HG03457 (cell line): ENCODE measurements at regions not wholly inside any gene's neighbourhood (a gene's known extent, or its start where the extent isn't known, plus 50 kb on each side); places are given as distances from the start of the nearest gene placed in this dataset.
"Not testable (repeated sequence)": the region's sequence is repeated elsewhere in the genome, so short reads cannot be mapped to it uniquely, and the experiment has no call there.

Source experiments
- ATAC-seq: cut with Tn5 transposase; IDR thresholded peaks from one replicate; pipeline ENCODE4 v1.9.1; 2021; ENCODE audit warnings: moderate number of reproducible peaks; ENCODE audit not compliant: unreplicated experiment

GRCh38 chr2:133967326-133967725, 286.5 kb upstream of the MGAT5 start:
- ATAC-seq = no peak

- ATAC-seq = no peak
Measured at GRCh38 chr2:133968446-133968845, 285.4 kb upstream of the MGAT5 start.

GRCh38 chr2:133970641-133971040, 283.2 kb upstream of the MGAT5 start:
- no peak for ATAC-seq

GRCh38 chr2:133972297-133972696, 281.6 kb upstream of the MGAT5 start:
- no peak for ATAC-seq

- no peak for ATAC-seq
Measured at GRCh38 chr2:133972786-133973185, 281.1 kb upstream of the MGAT5 start.

- ATAC-seq = no peak
Measured at GRCh38 chr2:133974353-133974752, 279.5 kb upstream of the MGAT5 start.

GRCh38 chr2:133975135-133975534, 278.7 kb upstream of the MGAT5 start:
- ATAC-seq = no peak

- no peak for ATAC-seq
Measured at GRCh38 chr2:133975676-133976428, 278.0 kb upstream of the MGAT5 start.

- no peak for ATAC-seq
Measured at GRCh38 chr2:133976659-133977058, 277.2 kb upstream of the MGAT5 start.

GRCh38 chr2:133977405-133977804, 276.5 kb upstream of the MGAT5 start:
- no peak for ATAC-seq

- ATAC-seq = no peak
Measured at GRCh38 chr2:133982256-133982655, 271.6 kb upstream of the MGAT5 start.

GRCh38 chr2:133985563-133985962, 268.3 kb upstream of the MGAT5 start:
- ATAC-seq = no peak

- no peak for ATAC-seq
Measured at GRCh38 chr2:133986081-133986837, 267.6 kb upstream of the MGAT5 start.

GRCh38 chr2:133986881-133987795, 266.7 kb upstream of the MGAT5 start:
- ATAC-seq = no peak

- no peak for ATAC-seq
Measured at GRCh38 chr2:133988316-133988891, 265.5 kb upstream of the MGAT5 start.

- no peak for ATAC-seq
Measured at GRCh38 chr2:133991606-133992168, 262.2 kb upstream of the MGAT5 start.

GRCh38 chr2:133992454-133992853, 261.4 kb upstream of the MGAT5 start:
- no peak for ATAC-seq

GRCh38 chr2:133993160-133993559, 260.7 kb upstream of the MGAT5 start:
- ATAC-seq = no peak

- not testable (repeated sequence) for ATAC-seq
Measured at GRCh38 chr2:133998726-133999125, 255.1 kb upstream of the MGAT5 start.

- ATAC-seq = no peak
Measured at GRCh38 chr2:134002391-134002790, 251.5 kb upstream of the MGAT5 start.

- no peak for ATAC-seq
Measured at GRCh38 chr2:134002921-134003320, 251.0 kb upstream of the MGAT5 start.
